ENCODE measurements at regions not wholly inside any gene's neighbourhood (a gene's known extent, or its start where the extent isn't known, plus 50 kb on each side); places are given as distances from the start of the nearest gene placed in this dataset.
A peak's percentile ranks its signal among the peaks of the same experiment; 100 is the strongest.

- TF ChIP-seq SPI1 (IDR thresholded peaks at IDR 0.05; ENCODE audit: borderline replicate concordance, low read depth) (peak; percentile 99), CTCF (IDR thresholded peaks at IDR 0.05; ENCODE audit: insufficient read depth, low read length) (no peak), GABPA (IDR thresholded peaks at IDR 0.05; ENCODE audit: low read depth) (peak; percentile 82), POLR2AphosphoS5 (IDR thresholded peaks at IDR 0.05; ENCODE audit: low read depth) (peak; percentile 87)
- TF ChIP-seq, protein P1, sequence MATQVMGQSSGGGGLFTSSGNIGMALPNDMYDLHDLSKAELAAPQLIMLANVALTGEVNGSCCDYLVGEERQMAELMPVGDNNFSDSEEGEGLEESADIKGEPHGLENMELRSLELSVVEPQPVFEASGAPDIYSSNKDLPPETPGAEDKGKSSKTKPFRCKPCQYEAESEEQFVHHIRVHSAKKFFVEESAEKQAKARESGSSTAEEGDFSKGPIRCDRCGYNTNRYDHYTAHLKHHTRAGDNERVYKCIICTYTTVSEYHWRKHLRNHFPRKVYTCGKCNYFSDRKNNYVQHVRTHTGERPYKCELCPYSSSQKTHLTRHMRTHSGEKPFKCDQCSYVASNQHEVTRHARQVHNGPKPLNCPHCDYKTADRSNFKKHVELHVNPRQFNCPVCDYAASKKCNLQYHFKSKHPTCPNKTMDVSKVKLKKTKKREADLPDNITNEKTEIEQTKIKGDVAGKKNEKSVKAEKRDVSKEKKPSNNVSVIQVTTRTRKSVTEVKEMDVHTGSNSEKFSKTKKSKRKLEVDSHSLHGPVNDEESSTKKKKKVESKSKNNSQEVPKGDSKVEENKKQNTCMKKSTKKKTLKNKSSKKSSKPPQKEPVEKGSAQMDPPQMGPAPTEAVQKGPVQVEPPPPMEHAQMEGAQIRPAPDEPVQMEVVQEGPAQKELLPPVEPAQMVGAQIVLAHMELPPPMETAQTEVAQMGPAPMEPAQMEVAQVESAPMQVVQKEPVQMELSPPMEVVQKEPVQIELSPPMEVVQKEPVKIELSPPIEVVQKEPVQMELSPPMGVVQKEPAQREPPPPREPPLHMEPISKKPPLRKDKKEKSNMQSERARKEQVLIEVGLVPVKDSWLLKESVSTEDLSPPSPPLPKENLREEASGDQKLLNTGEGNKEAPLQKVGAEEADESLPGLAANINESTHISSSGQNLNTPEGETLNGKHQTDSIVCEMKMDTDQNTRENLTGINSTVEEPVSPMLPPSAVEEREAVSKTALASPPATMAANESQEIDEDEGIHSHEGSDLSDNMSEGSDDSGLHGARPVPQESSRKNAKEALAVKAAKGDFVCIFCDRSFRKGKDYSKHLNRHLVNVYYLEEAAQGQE (IDR thresholded peaks at IDR 0.05; ENCODE audit: insufficient replicate concordance, low read depth), result no peak
- DNase-seq (ENCODE audit: low read depth in 1 of 2, low spot score in 1 of 2), result peak; percentile 85 to 94
- Histone ChIP-seq H3K4me3 (replicated peaks; ENCODE audit: insufficient read depth, low read length) (0 out of 2 replicates have a peak overlapping the region, but pooled peaks have one; percentile 1), H3K27ac (replicated peaks) (peak overlapping the region; percentile 63), H3K27me3 (ENCODE audit: insufficient read depth, poor library complexity, severe bottlenecking) (no peaks in the 10 kb centered on the region)
These were observed 135.0 kb downstream of the NCOR2 start for GRCh38 chr12:124432376-124432775.

DNA sequence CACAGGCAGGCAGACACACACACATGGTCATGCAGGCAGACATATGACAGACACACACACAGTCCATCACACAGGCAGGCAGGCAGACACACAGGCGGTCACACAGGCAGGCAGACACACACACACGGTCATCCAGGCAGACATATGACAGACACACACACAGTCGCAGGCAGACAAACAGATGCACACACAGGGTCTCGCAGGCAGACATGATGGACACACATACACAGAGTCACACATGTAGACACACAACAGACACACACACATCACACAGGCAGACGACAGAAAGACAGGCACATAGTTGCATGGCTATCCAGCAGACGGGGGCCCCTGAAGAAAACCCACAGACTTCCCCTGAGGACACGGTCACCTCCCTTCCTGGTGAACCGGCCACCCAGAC lies 135.4 kb downstream of the NCOR2 start:
- no peaks in the 10 kb centered on the region for H3K27me3 ChIP-seq (ENCODE audit: insufficient read depth, poor library complexity, severe bottlenecking)
- TF ChIP-seq, protein P1 (IDR thresholded peaks at IDR 0.05; ENCODE audit: insufficient replicate concordance, low read depth), result no peak
- H3K4me3 ChIP-seq (replicated peaks; ENCODE audit: insufficient read depth, low read length), result no peak overlapping the region
- H3K27ac ChIP-seq (replicated peaks), result peak overlapping the region; percentile 63
- peak in 1 of 2 experiments; percentile 20 for DNase-seq (ENCODE audit: low read depth in 1 of 2, low spot score in 1 of 2)

DNA sequence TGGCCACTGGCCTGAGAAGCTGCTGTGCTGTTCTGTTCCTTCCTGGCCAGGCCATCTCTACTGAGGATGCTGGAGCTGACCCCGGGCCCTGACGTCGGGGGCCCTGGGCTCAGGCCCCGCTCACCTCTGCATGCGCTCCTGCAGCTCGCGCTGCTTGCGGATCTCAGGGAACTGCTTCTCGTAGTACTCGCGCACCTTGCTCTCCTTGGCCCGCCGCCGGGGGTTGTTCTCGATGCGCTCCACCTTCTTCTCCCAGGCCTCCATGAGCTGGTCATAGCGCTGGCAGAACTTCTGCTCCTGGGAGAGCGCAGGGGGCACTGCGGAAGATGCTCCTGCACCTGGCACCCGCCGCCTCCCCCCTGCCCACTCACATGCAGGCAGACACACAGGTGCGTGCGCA lies 135.6 kb downstream of the RFLNA start:
- TF ChIP-seq GABPA (IDR thresholded peaks at IDR 0.05; ENCODE audit: low read depth) (no peak), SPI1 (IDR thresholded peaks at IDR 0.05; ENCODE audit: borderline replicate concordance, low read depth) (no peak), POLR2AphosphoS5 (IDR thresholded peaks at IDR 0.05; ENCODE audit: low read depth) (no peak), CTCF (IDR thresholded peaks at IDR 0.05; ENCODE audit: insufficient read depth, low read length) (no peak)
- TF ChIP-seq, protein P1 (IDR thresholded peaks at IDR 0.05; ENCODE audit: insufficient replicate concordance, low read depth), result no peak
- Histone ChIP-seq H3K27ac (replicated peaks) (no peak overlapping the region), H3K27me3 (ENCODE audit: insufficient read depth, poor library complexity, severe bottlenecking) (no peaks in the 10 kb centered on the region), H3K4me3 (replicated peaks; ENCODE audit: insufficient read depth, low read length) (no peak overlapping the region)
- DNase-seq (ENCODE audit: low read depth in 1 of 2, low spot score in 1 of 2), result no peak

DNA sequence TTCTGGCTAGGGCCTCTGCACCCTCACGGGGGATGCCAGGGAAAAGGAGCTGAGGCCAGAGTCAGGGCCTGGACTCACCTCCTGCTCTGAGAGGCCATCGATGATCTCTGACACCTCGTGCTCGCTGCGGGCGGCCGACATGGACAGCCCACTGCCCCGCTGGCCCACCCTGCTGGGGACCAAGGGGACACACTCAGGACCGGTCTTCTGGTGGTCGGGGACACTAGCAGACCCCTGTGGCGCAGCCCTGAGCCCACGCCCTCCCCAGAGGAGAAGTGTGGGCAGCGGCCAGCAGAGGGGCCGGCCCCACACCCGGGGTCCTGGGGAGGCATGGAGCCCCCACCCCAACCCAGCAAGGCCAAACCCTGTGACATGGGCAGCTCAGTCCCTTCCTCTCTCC lies 134.6 kb downstream of the RFLNA start:
- Histone ChIP-seq H3K27ac (replicated peaks) (no peak overlapping the region), H3K27me3 (ENCODE audit: insufficient read depth, poor library complexity, severe bottlenecking) (no peaks in the 10 kb centered on the region), H3K4me3 (replicated peaks; ENCODE audit: insufficient read depth, low read length) (no peak overlapping the region)
- no peak for DNase-seq (ENCODE audit: low read depth in 1 of 2, low spot score in 1 of 2)
- no peak for TF ChIP-seq POLR2AphosphoS5 (IDR thresholded peaks at IDR 0.05; ENCODE audit: low read depth)
- TF ChIP-seq, protein P1 (IDR thresholded peaks at IDR 0.05; ENCODE audit: insufficient replicate concordance, low read depth), result no peak
- no peak for TF ChIP-seq GABPA (IDR thresholded peaks at IDR 0.05; ENCODE audit: low read depth)
- no peak for TF ChIP-seq CTCF (IDR thresholded peaks at IDR 0.05; ENCODE audit: insufficient read depth, low read length)
- TF ChIP-seq SPI1 (IDR thresholded peaks at IDR 0.05; ENCODE audit: borderline replicate concordance, low read depth), result no peak

All from HL-60 (cell line).